Stimulated activated CD8-positive, alpha-beta memory T cell treated with anti-CD3 and anti-CD28 coated beads, Interleukin-2, amount 100 ng/mL, for 1 hour (primary cell): ENCODE measurements at regions not wholly inside any gene's neighbourhood (a gene's known extent, or its start where the extent isn't known, plus 50 kb on each side); places are given as distances from the start of the nearest gene placed in this dataset.

Experiments
- DNase-seq, 2 donors: peaks; one replicate each; pipeline ENCODE4 v3.0.0-alpha.2; 2020; ENCODE audit warnings: low read depth in 2 of 2

DNA sequence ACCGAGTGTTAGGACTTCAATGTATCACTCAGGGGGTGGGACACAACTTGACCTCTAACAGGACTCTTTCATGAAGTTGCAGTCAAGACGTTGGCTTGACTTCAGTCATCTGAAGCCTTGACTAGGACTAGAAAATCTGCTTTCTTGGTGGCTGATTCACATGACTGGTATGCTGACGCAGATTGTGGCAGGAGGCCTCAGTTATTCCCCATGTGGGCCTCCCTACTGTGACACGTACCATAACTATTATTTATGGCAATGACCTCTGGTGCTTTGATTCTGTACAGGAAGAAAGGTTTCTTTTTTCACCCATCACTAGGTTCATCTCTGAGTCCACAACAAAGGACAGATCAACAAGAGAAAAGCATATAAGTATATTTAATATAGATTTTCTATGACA, 270.4 kb downstream of the NEDD1 start:
- no peak for DNase-seq

DNA sequence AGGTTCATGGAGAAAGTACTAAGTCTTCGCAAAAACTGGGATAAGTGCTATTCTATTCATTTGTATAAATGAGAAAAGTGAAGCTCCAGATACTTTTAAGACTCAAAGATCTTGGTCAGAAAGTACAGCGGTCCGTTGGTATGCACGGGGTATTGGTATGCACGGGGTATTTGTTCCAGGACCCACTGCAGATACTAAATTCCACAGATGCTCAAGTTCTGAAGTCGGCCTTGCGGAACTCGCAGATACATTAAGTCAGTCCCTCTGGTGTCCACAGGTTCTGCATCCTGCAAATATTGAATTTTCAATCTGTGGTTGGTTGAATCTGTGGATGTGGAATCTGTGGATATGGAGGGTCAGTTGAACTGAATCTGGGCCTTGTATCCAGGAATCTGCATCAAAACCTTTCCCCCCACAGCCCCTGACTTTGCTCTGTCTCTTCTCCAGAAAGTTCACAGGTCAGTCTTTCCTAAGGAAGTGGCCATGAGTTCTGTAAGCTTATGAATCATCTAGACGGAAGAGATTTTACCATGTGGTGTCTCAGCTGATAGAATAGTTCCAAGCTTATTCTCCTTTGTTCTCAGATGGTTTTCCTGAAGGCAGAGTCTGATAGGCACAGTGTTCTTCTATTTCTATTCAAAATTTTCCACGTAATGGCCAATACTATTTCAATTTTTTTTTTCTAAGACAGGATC, 274.7 kb downstream of the NEDD1 start:
- no peak for DNase-seq

DNA sequence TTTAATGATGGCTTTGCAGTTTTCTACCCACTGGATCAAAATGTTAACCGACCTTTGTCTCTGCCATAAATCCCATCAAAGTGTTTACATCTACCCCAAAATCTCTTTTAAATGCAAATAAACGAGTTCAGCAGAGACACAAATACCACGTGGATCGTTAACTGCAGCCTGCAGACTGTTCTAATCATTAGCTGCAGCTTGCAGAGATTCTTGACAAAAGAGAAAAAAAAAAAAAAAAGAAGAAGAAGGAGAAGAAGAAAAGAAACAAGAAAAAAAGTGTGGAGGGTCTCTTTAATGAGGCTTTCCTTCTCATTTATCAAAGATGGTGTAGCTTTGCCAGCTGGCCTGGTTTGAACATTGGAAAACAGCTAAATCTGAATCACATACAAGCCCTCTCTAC, 275.7 kb downstream of the NEDD1 start:
- no peak for DNase-seq

DNA sequence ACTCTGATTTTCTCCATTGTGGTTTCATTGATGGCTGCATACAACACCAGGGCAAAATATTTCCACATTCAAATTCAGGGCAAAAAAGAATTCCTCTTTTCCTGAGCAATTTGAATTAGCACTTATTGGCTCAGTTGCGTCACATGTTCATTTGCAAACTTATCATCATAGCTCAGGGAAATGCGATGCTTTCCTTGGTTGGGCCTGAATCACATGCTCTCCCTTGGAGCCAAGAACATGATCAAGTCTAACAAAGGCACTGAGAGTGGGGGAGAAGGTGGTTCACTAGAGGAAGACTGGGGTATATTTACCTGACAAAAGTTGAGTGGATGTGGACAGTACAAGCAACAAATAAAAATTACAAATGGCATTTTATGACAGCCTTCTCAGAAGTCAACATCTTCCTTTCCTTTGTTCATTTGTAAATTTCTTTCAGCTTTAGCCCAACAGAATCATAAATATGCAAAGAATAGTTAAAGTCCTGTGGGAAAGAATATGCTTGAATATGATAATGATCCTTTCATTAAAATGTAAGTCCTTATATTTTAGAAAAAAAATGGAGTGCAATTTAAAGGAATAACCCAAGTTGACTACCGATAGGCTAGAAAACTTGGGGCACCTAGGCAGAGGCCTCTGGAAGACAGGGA, 277.2 kb downstream of the NEDD1 start:
- DNase-seq: no peak

DNA sequence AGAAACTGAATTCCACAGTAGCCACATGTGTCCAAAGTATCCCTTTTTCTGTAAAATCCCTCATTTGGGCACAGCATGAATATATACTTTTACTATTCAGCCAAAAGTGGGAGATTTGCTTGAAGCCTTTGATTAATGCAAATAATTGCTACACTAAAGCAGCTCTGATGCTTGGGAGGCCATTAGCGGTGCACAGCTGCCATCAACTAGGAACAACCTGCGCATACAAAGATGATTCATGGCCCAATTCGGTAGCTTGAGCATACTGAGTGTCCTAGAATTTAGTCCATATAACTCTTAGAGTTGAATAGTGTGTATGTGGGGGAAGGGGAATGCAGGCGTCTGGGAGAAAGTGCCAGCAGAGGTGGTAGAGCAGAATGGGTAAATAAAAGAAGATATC, 277.0 kb upstream of the RMST start:
- DNase-seq: no peak

DNA sequence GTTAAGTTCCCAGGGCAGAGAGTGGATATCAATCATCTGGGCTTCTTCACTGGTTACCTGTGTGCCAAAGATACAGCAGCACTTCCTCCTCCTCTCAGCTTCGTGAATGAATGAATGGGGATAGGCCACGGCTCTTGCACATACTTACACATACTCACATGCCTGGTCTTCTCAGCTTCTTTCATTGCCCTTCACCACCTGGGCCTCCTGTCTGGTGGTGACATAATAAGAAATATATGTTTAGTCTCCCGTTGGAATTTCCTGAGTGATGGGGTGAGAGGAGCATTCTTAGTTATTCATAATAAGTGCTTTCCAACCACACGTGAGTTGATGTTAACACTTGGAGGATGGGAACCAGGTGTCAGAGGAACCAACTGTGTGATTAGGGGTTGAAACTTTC, 268.1 kb upstream of the RMST start:
- no peak for DNase-seq

DNA sequence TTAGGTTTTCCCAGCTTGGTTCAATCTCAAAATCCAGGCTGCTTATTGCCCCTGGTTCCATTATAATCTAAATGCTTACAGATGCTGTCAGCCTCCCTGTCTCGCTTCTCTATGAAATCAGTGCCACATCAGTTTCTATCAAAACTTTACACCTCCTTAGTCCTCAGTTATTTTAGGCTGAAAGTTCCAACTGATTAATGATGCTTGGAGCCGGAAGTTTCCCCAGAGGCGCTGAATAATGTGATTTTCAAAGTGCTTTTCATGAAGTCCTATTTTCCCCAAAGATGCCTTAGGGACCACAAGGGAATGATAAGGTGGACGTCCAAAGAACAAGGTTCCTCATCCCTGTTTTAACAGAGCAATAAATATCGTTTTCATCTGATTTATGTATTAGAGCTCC, 262.4 kb upstream of the RMST start:
- no peak for DNase-seq

DNA sequence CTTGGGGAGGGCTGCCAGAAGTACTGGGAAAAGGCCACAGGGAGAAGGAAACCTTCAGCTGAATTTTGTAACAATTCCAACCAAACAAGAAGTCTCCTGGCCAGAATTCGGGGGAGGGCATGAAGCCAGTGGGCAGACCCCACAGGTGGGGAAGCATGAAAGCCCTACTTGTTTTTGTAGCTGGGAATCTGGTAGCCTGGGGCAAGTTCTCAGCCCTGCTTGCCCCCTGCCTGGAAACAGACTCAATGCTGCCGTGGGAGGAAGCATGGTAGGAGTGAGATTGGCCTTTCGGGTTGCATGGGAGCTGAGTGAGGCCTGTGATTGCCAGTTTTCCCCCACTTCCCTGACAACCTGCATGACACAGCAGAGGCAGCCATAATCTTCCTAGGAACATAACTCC, 259.2 kb upstream of the RMST start:
- no peak for DNase-seq

DNA sequence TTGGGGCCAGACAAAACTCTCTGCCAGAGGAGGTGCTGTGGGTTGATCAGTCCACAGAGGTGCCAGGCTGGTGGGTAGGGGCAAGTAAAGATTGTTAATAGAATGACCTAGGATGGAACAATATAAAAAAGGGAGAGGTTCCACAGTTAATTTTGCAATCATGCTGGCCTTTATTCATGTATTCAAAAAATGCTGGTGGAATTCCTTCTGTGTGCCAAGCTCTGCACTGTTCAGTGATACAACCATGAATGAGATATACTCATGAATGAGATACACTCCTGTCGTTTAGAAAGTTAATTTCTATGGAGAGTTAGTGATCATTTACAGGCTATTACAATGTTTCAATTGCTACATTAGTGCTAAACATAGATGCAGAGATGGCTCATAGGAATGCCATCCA, 252.6 kb upstream of the RMST start:
- DNase-seq: no peak

DNA sequence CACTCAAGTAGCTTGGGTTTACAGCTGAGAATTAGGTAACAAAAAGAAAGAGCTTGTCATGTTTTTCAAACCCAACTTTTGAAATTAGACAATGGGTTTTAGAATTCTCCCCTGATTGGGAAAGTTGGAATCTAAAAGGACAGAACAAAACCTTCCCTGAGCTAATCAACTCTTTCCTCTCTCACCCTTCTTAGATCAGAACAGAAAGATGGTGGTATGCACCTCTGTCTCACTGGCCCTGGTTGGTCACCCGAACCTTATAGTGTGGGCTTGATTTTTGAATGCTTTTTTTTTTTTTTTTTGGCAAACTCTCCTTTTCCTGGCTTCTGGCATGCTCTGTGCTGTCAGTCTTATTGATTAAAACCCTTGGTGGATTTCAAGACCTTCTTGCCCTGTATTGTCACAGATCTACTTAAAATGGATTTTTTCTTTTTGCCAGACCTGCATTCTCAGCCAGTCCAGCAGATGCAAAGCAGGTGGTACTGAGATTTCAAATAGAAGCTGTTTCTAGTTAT, 251.1 kb upstream of the RMST start:
- no peak for DNase-seq

DNA sequence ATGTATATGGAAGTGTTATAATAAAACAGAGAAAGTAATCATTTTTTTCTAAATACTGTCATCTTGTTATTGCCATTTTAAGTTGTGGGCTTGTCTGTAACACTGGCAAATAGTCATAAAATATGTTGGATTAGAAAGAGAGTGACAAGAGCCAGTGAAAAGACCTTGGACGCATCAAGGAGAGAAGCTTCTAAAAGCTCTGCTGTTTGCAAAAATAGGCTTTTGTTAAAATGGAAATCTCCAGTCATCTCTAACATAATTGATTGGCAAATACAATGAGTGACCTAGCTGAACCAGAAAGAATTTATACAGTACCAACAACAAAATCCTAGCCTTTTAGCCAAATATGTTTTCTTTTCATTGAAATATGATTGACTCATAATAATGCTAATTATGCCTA, 245.8 kb upstream of the RMST start:
- no peak for DNase-seq

DNA sequence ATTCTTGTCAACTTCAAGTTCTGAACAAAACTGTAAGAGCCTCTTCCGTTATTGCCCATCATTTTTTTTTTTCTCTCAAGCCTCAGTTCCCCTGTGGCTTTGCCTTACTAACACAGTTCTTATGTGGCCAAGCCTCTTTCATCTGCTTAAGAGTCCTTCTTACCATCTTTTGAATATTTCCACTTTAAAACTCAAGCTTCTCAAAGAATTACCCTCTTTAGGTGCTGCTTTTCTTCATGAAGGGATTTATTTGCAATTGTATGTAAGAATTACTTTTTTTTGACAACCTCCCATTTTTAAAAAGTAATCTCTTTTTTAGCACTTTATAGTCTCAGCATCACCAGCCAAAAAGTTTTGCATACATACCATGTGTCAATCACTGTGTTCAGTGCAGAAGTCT, 240.2 kb upstream of the RMST start:
- no peak for DNase-seq

DNA sequence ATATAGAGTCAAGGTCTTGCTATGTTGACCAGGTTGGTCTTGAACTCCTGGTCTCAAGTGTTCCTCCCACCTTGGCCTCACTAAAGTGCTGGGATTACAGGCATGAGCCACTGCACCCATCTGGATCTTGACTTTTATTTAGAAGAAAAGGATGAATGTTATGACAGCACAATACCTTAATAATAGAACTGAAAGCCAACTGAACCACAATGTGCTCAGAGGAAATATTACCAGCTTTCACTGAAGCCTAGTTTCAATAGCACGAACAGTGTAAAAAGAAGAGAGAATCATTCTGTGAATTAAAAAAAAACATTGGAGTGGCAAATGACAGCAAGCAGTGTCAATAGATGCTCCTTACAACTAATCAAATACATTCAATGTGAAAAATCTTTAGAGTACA, 239.2 kb upstream of the RMST start:
- no peak for DNase-seq

DNA sequence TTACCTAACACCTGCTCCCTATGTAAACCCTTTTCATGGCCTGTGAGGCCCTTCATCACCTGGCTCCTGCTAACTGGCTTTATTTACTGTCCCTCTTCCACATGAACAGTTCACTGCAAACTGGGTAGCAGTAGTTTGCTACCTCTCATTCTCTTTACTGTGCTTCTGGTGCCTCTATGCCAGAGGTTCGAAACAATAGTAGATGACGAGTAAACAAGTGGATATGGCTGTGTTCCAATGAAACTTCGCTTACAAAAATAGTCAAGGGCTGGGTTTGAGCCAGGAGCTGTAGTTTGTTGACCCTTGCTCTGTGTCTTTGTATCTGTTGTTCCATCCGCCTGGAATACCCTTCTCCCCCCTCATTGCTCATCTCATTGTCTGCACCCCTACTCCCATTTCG, 233.6 kb upstream of the RMST start:
- DNase-seq: no peak

DNA sequence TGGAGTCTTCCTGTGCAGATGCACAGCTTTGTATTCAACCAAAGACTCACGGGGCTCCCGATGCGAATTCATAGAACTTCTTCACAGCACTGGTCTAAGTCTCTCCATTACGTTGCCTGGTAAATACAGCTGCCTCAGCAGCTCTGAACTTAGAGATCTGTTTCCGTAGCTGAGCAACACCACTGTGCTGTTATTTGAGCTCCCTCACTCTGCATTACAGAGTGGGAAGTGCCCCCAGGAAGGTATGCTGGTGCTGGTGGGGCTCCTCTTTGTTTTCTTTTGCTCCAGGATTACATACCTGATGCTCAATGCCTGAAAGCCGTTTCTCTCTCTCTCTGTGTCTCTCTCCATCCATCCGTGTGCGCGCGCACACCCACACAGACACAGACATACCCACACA, 227.5 kb upstream of the RMST start:
- no peak for DNase-seq

DNA sequence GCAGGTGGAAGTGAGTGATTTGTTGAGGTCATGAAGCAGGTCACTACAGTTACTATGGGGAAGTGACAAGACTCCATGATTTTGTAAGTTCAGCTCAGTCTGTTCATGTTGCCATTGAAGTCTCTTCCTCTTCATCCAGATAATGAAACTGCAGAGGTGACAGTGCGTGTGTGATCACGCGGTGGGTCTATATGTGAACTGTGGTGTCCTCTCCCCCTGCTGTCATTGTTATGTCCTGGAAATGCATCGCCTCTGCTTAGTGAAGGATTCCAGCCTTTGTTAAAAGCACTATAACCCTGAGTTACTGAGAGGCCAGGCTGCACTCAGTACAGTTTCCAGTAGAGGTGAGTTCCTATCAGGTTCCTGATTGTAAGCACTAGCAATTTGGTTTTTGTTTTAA, 216.2 kb upstream of the RMST start:
- DNase-seq: no peak

DNA sequence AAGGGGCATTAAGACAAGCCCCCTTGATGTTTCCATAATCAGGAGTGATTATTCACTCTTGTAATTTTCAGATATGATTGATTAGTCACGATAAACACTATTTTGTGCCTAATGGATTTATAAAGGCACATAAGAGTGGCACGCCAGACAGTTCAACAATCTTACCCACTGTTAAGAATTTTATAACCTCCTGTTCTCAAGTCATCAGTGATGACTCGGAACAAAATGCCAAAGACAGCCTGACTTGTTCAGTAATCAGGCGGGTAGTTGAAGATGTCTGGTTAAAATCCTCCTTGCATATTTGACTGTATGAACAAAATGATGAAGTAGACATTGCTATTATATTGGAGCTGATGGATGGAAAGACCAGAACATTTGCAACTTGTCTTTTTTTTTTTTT, 212.1 kb upstream of the RMST start:
- no peak for DNase-seq

DNA sequence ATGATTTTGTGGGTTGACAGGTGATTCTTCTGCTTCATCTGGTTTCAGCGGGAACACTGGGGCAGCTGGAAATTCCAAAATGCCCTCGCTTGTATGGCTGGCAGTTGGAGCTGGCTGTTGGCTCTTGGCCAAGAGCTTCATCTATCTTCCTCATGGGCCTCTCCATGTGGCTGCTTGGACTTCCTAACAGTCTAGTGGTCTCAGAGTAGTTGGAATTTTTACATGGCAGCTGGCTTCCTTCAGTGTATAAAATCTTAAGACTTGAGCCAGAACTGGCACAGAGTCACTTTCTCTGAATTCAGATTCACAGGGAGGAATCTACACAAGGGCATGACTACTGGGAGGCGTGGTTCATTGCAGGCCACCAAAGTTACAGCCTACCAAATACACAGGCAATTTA, 204.9 kb upstream of the RMST start:
- no peak for DNase-seq

DNA sequence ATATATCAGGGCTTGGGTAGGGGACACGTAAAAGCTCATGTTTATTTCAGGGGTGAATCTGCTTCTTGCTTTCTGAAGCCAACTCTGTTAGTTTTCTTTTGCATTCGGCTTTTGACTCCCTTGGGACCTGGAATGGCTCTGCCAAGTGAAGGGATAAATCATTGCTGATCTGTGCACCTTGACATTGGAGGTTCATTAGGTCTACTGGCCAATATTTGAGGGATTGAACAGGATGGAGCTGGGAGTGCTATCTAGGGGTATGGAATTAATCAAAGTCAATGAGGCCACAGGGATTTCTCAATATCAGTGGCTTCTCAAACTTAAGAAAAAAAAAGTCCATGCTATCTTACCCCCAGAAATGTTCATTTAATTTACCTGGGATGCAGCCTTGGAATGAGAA, 203.5 kb upstream of the RMST start:
- DNase-seq: no peak

DNA sequence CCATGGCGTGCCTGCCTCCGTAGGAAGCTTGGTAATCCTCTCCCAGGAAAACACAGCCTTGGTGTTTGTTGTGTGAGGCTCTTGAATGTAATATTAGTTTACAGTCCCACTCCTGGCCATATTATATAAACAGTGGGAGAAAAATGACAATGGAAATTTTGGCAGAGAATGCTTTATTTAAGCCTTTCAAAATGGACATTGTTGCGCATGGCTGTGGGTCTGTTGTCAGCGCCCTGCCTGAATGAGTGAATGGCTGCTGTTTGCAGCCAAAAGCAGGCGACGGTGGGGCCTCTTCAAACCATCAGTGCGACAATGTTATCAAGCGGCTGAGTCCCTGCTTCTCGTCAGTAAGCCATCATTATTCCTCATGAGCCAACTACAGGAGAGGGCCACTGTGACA, 201.8 kb upstream of the RMST start:
- DNase-seq: no peak

DNA sequence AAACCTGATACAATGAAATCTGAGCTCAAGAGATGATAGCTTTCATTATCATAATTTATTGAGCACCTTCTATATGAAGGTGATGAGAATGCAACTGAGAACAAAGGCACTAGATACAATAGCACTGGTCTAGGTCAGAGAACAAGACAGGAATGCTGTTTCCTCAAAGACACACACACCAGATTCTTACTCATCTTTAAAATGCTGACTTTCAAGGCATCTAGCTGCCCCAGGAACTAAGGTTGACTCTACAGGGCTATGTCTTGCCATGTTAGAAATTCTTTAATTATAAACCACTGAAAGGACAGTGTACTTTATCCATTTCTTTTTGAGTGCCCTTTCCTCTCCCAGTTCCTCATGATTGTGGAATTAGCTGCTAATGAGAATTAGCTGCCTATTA, 195.4 kb upstream of the RMST start:
- DNase-seq: no peak

DNA sequence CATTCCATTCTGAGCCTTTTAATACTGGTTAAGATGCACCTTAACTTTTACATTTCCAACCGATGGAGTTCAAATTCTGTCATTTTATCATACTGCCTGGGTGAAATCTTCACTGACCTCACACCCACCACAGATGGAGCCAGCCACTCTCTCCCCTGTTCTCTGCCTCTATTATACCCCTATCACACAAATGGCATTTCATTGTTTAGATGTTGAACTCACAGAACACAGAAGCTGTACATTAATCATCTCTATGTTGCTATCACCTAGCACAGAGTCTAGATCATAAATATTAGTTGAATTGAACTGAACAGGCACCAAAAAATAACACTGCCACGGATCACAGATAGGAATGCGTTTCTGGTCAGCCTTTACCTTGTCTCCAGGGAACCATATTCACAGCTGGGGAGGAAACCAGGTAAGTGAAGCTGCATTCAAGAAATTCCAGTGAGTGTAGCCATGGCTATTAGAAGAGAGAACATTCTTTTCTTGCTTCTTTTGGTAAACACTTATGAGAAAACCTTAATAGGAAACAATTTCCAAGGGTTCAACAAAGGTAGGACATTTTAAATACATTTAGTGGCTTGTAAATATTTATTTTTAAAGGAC, 194.9 kb upstream of the RMST start:
- DNase-seq: no peak

DNA sequence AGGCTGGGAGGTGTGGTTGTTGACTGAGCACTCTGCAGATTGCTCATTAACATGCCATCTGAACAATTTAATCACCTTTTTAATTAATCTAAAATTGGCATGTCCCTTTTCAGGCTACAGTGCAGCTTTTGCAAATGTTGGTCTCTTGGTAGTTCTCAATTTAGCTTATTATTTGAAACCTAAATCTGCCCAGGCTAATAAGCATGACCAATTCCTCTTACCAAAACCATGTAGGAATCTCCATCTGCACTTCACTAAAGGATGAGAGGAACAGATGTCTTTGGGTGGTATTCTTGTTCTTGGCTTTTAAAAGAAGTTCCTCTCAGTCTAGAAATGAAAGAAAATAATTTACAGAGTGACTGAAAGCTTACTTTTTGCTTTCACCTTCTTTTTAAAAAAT, 190.1 kb upstream of the RMST start:
- no peak for DNase-seq
